Putamen (tissue), 1 donor: ENCODE measurements at regions not wholly inside any gene's neighbourhood (a gene's known extent, or its start where the extent isn't known, plus 50 kb on each side); places are given as distances from the start of the nearest gene placed in this dataset.

Experiments used
- DNase-seq: peaks from one replicate; pipeline ENCODE4 v3.0.0-alpha.2; 2016; ENCODE audit warnings: low spot score

DNA sequence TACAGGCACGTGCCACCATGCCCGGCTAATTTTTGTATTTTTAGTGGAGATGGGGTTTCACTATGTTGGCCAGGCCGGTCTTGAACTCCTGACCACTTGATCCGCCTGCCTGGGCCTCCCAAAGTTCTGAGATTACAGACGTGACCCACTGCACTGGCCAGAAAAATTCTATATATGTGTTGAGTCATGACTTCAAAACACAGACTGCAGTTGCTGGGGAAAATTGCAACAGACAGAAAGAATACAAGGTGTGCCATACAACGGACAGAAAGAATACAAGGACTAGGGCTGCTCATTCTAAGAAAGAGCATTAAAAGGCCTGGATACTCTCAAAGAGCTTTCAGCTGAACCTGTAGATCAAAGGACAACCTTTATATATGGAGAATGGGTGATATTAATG lies 109.6 kb upstream of the ACSL4 start:
- no peak for DNase-seq

DNA sequence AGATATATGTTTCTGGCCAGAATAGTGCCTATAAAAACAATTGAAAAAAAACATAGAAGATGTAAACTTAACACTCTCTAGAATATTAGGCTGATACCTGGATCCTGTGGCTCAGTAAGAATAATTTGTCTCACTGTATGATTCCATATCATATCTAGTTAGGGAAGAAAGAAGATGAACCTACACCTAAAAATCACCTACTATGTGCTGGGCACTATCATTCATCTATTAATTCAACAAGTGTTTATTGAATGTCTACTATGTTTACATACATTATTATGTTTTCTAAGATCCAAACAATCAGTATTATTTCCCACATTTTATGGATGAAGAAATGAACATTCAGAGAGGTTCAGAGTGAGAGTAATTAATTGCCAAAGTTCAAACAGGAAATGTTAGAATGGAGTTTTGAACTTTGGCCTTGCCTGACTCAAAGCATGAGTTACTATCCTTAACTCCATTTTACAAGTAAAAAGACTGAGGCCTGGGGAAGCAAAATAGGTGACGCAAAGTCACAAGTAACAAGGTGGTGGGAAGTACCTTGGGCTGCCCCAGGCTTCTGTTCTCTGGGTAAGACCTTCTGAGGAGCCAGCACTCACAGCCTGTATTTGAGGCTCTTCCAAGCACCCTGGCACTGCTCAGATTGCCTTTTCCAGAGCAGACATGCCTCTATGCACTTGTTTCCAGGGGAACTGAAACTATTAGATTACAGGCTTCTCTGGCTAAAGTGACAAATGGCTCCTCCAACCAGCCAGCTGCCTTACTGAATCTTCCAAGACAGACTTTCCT lies 111.1 kb upstream of the ACSL4 start:
- DNase-seq, result peak; percentile 14

DNA sequence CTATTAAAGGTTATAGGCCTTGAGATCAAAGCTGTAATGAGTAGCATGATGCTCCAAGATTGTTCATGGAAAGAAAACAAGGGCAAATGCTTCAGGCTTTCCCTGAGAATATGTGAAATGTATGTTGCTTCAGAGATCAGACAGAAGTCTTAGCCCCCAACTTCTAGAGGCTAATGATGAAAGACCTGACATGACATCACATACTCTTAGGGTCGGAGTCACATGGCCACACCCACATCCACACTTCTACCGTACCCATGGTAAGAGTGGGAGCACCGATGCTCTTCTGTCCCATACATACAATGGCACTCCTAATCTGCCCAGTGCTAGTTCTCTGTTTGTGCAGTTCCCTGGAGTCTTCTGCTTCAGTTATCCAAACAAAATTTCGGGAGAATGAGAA lies 111.9 kb upstream of the ACSL4 start:
- DNase-seq, result no peak

DNA sequence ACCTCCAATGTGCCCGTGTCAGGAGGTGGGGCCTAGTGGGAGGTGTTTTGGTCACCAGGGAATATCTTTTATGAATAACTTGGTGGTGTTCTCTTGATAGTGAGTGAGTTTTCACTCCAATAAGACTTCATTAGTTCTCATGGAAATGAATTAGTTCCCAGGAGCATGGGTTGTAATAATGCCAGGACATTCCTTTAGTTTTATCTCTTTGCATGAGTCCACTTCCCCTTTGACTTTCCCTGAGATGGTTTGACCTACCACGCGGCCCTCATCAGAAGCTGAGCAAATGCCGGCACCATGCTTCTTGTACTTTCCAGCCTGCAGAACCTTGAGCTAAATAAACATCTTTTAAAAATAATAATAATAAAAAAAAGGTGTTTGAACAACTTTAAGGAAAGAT lies 112.9 kb upstream of the ACSL4 start:
- DNase-seq, result no peak

DNA sequence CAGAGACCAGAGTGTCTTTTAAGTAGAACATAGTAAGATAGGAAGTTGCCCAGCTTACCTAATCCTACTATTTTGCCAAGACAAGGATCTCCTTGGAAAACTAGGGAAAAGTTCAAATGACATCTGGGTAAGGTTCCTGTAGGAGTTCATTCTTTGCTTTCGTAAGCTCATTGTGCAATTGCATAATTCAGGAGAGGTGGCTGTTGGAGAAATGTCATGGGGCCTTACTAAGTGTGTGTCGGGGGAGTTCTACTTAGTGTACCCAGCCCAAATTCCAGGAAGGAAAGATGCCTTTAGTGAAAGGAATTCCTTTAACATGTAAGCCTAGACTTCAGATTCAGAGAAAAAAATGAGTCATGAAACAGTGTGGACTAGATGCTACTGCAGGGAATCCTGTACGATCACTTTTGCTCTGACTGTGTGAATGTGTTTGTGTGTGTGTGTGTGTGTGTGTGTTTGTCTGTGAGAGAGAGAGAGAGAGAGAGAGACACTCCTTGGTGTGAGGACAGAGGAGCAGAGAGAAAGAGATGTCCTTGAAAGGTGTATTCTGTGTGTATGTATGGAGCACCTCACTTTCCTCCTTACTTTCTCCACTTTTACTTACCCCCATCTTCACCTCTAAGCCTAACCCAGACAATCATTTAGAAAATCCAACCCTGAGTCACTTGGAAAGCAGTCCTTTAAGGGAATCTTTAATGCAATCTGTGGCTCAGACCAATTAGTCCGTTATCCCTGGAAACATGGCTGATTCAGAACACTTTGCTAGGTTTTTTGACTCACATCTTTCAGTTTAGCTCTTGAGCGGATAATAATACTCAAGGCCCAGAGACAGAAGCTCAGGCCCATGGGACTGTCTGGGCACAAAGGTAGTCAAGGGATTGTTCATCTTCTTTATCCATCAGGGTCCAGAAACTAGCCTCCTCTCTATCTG lies 114.5 kb upstream of the ACSL4 start:
- DNase-seq, result no peak

DNA sequence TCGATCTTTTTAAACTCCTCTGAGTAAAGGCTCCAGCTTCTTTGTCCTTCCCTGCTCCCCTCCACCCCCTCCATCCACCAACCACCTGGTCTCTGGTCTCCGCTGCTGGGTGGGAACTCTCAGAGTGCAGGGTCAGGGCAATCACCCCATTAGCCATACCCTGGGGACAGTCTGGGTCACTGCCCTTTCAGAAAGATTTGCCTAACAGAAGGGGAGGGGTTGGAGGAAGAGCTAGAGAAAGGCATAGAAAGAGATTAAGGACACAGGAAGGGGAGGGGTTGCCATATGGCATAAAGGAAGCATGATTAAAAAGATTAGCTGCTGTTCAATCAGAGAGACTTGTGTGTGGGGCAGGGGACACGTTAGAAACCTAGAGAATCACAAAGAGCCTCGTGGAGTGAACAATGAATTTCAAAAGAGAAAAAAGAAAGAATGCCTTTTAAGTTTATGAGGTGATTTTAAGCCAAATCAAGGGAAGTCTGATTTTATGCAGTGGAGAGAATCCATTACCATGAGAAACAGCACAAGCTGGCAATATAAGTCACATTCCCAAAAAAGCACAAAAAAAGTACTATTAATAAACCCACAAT lies 115.5 kb upstream of the ACSL4 start:
- DNase-seq, result no peak

DNA sequence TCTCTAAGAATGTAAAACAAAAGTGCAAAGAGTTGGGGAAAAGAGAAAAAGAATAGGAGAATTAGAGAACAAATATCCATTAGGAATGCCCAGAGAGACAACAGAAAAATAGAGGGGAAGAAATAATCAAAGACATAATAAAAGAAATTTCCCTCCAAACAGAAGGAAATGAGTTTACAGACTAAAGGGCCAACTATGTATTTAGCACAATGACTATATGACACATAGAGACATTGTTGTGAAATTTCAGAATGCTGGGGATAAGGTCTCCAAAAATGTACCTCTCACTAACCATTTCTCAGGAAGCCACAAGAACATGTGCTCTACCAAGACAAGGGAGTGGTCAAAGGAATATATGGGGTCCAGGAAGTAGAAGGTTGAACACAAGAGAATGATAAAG lies 121.0 kb upstream of the ACSL4 start:
- DNase-seq, result no peak

DNA sequence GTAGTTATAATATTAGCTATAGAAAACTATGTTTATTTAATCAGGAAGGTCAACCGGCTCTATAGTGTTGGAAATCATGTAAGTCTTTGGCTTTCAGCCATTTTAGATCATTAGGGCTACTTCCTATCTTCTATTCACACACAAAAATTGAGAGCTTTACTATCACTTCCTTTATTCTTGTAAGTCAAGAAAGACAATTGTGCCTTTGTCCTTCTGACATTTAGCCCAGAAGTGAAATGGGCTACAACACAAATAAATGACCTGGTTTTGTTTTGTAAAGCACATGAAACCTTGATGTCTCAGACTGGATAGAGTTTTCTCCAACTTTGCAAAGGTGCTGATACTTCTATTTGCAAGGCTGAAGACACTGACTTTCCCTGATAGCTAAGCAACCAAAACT lies 122.4 kb upstream of the ACSL4 start:
- DNase-seq, result no peak

DNA sequence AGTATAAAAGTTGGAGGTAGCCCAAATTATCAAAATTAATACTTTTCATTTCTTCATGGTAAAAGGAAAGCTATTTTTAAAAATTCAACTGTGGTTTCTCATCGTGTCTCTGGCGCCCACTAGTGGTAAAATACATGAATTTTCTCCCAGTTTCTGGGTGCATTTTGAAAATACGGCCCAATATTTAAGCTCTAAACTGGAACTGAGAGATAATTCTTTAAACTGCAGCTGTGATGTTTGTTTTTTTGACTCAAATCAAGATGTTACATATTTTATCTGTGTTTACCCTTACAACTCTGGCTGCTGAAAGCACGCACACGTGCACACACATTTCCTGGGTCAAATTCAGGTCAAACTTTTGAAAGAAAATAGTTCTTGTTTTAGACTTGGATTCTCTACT lies 123.9 kb upstream of the ACSL4 start:
- peak; percentile 3 for DNase-seq

DNA sequence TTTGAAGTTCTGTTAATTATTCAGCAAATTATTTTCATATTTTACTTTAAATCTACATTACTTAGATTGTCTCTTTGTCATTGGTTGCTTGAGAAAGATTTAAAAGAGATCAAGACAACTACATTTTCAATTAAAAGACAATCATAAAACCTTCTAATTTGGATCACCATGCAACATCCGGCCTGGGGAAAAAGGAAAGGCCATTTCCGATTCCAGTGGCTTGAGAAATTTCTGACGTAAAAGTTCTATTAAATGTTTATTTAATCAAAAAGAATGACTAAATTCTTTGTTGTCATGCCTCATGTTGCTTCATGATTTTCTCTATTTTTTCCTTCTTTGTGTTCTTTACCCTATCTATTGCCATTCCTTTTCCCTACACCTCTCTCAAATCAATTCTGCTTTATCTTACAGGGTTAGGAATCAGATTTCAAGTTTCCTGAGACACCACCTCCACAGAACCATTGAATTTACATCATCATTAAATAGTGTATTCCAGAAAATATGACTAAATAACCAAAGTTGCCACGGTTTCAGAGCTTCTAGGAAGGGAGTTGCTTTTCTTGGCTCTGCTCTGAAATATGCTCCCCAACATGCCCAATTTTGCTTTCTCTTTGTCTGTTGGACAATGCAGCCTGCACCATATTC lies 124.6 kb upstream of the ACSL4 start:
- no peak for DNase-seq

DNA sequence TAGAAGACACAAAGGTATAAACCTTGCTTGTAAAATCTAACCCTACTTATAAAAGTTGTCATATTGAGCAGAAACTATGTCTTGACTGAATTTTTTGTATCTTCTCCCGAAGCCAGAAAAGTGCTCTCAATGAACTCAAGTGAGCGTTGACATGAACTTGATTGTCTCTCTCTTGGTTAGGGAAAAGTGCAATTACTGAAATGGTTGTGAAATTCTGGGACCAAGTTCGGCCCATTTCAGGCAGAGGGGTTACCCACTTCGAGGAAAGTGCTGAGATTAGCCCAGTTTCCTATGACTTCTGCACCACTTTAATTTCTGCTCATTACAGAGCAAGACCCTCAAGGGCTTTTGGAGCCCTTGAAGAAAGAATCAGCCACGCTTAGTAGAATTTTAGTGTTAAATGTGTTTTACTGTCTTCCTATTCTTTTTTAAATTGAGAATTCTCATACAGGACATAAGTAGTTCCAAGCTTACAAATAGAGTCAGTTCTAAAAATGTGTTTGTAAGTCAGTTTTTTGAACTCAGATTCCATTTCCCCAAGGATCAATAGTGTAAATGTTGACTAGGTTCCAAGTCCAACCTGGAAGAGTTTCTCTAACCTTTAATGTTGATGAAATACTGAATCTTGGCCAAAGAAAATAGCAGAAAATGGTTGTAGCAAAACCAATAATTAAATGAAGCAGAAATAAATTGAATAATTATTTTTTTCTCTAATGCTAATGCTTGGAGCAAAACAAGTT lies 125.7 kb upstream of the ACSL4 start:
- no peak for DNase-seq

DNA sequence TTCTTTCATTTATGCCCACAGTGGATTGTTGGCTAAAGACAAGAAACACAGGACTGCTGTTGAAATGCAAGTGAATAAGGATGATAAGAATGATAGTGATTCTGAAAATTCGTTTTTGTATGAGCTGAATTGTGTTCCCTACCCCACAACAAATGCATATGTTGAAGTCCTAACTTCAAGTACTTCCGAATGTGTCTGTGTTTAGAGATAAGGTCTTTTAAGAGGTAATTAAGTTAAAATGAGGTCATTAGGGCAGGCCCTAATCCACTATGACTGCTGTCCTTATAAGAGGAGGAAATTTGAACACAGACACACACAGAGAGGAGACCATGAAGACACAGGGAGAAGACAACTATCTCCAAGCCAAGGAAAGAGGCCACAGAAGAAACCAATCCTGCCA lies 126.6 kb upstream of the ACSL4 start:
- DNase-seq, result no peak

DNA sequence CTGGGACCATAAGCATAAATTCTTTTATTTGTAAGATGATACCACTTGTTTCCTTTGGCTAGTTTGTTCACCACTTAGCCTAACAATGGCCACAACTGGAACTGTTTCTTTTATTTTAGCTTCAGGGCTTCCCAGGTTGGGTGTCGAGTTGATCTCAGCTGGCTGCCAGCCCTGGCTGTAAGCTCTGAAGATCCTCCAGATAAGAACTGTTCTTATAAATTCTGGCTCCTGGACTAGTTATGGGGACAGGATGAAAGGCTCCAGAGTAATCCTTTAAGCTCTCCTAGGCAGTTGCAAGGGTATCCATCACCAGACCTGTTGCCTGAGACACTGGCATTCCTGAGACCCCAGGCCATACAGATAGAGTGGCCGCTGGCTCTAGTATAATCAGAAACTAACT lies 129.4 kb upstream of the ACSL4 start:
- no peak for DNase-seq

DNA sequence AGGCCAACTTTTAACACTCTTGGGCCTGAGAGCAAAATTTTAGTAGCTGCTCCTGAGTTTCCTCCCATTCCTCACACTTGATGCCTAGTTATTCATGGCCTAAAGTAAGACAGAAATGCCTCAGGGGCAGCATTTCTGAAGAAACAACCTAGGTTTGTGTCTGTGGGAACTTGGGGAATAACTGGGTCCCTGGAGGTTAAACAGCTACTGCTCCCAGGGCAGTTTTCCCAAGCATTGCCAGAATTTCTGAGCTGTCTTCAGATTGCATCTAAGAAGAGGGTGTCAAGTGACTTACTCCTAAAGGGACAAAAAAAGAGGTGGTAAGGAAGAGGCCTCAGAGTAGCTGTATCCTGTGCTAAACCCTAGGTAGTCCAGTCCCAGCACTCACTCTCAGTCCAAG lies 130.8 kb upstream of the ACSL4 start:
- no peak for DNase-seq

DNA sequence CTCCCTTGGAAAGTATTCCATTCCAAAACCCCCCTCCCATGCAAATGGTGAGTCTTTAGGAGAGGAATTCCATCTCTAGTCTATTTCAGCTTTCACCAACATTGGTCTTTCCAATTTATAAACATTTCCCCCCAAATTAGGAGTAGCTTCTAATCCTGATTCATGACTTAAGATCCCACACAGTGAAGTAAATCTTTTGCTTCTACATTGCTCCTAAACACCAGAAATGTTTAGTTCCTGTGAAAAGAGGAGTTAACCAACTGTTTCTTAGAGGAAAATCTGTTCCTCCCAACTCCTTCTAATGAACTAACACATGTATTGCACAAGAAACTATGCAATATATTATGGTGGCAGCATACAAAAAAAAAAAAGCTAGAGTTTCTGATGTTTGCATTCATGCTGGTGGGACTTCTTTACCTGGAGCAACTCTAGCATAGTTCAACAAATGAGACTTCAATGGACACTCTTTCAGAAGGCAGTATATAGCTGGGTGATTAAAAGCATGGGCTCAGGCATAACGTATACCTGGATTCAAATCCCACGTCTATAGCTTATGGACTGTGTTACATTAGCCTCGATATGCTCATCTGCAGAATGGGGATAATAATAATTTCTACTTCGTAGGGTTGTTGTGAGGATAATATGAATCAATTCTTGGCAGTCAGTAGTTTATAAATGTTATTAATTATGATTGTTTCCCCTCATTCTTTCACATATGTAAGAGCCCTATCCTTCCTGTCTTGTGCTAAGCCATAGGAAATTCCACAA lies 131.6 kb upstream of the TMEM164 start:
- DNase-seq, result no peak

DNA sequence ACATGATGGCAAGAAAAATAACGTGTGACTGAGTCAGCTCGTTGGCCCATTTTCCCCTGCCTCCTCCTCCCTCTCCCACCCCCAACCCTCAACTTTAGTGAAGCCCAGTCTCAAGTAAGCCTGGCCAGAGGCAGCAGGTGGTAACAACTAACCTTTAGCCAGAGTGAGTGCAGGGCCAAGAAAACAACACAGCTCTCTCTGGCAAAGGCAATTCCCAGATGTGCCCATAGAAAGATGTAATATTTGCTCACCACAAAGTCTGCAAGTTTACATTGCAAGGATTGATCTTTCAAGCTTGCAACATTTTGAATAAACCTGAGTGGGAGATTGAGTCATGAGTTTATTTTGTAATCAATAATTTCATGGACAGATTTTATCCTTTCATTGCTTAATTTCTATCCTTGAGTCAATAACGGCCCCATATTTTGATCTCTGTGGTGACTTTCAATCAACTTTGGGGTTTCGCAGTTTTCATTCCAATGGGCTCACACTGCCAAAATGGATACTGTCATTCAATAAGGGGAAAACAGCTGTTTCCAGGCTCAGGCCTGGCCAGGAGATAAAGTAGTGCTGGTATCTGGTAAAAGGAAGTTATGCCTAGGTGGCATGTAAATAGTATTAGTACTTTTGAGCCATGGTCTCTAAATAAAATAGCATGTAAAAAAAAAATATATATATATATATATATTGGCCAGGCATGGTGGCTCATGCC lies 130.7 kb upstream of the TMEM164 start:
- DNase-seq, result no peak

DNA sequence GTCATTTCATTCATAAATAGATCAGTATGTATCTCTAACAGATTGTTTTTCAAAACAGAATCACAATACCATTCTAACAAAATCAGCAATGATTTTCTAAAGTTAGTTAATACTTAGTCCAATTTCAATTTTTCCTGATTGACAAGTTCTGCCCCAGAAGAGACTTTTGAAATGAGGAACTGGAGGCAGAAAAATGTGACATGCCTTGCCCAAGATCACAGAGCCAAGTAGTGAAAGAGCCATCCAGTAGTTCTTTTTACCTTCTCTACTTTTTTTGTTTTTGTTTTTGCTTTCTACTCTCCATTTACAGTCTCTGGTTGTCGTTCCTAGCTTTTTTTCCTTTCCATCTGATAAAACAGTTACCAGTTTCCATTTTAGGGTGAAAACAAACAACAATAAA lies 129.3 kb upstream of the TMEM164 start:
- DNase-seq, result no peak

DNA sequence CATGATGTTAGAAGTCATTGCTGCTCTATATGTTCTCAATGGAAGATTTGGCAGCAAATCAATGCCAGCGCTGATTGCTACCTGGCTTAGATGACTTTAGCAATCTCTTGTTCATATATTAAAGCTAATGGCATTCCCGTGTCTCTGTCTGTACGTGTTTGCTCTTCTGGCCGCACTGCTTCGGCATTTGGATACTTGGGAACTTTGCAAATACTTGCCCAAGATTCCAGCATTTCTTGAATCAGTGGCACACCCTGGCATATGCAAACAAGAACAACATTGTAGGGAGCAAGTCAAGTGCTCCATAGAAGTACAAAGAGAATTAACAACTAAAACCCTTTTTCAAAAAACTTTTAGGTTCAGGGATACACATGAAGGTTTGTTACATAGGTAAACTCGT lies 128.9 kb upstream of the TMEM164 start:
- DNase-seq, result no peak

DNA sequence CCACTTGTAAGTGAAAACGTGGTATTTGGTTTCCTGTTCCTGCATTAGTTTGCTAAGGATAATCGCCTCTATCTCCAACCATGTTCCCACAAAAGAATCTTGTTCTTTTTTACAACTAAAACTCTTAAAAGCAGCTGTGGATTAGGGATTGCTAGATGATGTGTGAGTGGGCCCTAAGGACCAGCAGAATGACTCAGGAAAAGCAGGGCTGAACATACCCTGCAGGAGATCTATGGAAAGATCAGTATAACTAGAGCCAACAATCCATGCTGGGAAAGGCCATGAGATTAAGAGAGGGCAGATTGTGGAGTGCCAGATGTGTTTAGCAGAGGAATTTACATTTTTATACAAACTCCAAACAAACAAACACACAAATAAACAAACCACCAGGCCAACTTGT lies 128.4 kb upstream of the TMEM164 start:
- no peak for DNase-seq

DNA sequence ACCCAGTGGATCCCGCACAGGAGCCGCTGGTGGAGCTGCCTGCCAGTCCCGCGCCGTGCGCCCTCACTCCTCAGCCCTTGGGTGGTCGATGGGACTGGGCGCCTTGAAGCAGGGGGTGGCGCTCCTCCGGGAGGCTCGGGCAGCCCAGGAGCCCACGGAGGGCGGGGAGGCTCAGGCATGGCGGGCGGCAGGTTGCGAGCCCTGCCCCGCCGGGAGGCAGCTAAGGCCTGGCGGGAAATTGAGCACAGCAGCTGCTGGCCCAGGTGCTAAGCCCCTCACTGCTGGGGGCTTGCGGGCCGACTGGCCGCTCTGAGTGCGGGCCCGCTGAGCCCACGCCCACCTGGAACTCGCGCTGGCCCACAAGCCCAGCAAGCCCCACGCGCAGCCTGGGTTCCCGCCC lies 127.1 kb upstream of the TMEM164 start:
- DNase-seq, result no peak
